ENCODE measurements at regions not wholly inside any gene's neighbourhood (a gene's known extent, or its start where the extent isn't known, plus 50 kb on each side); places are given as distances from the start of the nearest gene placed in this dataset.

- ChIA-PET CTCF (ENCODE audit: unreplicated experiment) (no interaction called here), POLR2A (no interaction called here)
- Histone ChIP-seq H3K4me2 (ENCODE audit: low read length) (no peak overlapping the region), H4K20me1 (ENCODE audit: insufficient read depth, low read length) (no peaks in the 10 kb centered on the region), H3K9me2 (ENCODE audit: insufficient read depth, low read length) (no peaks in the 10 kb centered on the region), H3K27ac (ENCODE audit: low read depth, low read length, poor library complexity, severe bottlenecking) (no peak overlapping the region), H3K36me3 (ENCODE audit: insufficient read depth, low read length) (no peaks in the 10 kb centered on the region), H3K79me2 (ENCODE audit: insufficient read depth, low read depth, low read length) (no peaks in the 10 kb centered on the region), H3K4me1 (ENCODE audit: insufficient read depth, low read length, poor library complexity, severe bottlenecking) (no peaks in the 10 kb centered on the region), H2AFZ (ENCODE audit: low read length) (no peak overlapping the region), H3K4me3 (ENCODE audit: low read depth, low read length, poor library complexity, severe bottlenecking) (no peak overlapping the region), H3K9me3 (ENCODE audit: low read length) (no peaks in the 10 kb centered on the region)
- no peak for DNase-seq (ENCODE audit: low spot score)
- intact Hi-C loops (cut with micrococcal nuclease; ENCODE audit: unreplicated experiment) = no loop called here
- BruUV-seq (replicated peaks) = no TSS peak
- TF ChIP-seq EZH2phosphoT487 (IDR thresholded peaks at IDR 0.05; ENCODE audit: borderline replicate concordance, low read depth, low read length) (no peak), CTCF (conservative IDR thresholded peaks at IDR 0.05; ENCODE audit: low read length) (no peak)
Measured at GRCh38 chr13:103903790-103904189, 837.6 kb upstream of the SLC10A2 start.

GRCh38 chr13:103898481-103898880, 832.3 kb upstream of the SLC10A2 start:
- intact Hi-C loops (cut with micrococcal nuclease; ENCODE audit: unreplicated experiment) = no loop called here
- H3K36me3 ChIP-seq (ENCODE audit: insufficient read depth, low read length) = no peaks in the 10 kb centered on the region
- H3K4me1 ChIP-seq (ENCODE audit: insufficient read depth, low read length, poor library complexity, severe bottlenecking) = no peaks in the 10 kb centered on the region
- no peak overlapping the region for H3K4me3 ChIP-seq (ENCODE audit: low read depth, low read length, poor library complexity, severe bottlenecking)
- H3K9me2 ChIP-seq (ENCODE audit: insufficient read depth, low read length) = no peaks in the 10 kb centered on the region
- ChIA-PET POLR2A (no interaction called here), CTCF (ENCODE audit: unreplicated experiment) (interaction anchor here (0.7 kb wide), 1 partner anchor 1231 kb away, joined by 3 read pairs; no protein-coding TSS in a partner anchor)
- no peaks in the 10 kb centered on the region for H3K79me2 ChIP-seq (ENCODE audit: insufficient read depth, low read depth, low read length)
- no peak overlapping the region for H3K4me2 ChIP-seq (ENCODE audit: low read length)
- no peaks in the 10 kb centered on the region for H3K9me3 ChIP-seq (ENCODE audit: low read length)
- DNase-seq (ENCODE audit: low spot score) = no peak
- no TSS peak for BruUV-seq (replicated peaks)
- no peak overlapping the region for H2AFZ ChIP-seq (ENCODE audit: low read length)
- TF ChIP-seq CTCF (conservative IDR thresholded peaks at IDR 0.05; ENCODE audit: low read length) (no peak), EZH2phosphoT487 (IDR thresholded peaks at IDR 0.05; ENCODE audit: borderline replicate concordance, low read depth, low read length) (no peak)
- H4K20me1 ChIP-seq (ENCODE audit: insufficient read depth, low read length) = no peaks in the 10 kb centered on the region
- H3K27ac ChIP-seq (ENCODE audit: low read depth, low read length, poor library complexity, severe bottlenecking) = no peak overlapping the region

- ChIA-PET CTCF (ENCODE audit: unreplicated experiment) (no interaction called here), POLR2A (no interaction called here)
- intact Hi-C loops (cut with micrococcal nuclease; ENCODE audit: unreplicated experiment) = no loop called here
- DNase-seq (ENCODE audit: low spot score) = no peak
- no peak for TF ChIP-seq CTCF (conservative IDR thresholded peaks at IDR 0.05; ENCODE audit: low read length)
- TF ChIP-seq EZH2phosphoT487 (IDR thresholded peaks at IDR 0.05; ENCODE audit: borderline replicate concordance, low read depth, low read length) = no peak
- no peaks in the 10 kb centered on the region for H4K20me1 ChIP-seq (ENCODE audit: insufficient read depth, low read length)
- H3K36me3 ChIP-seq (ENCODE audit: insufficient read depth, low read length) = no peaks in the 10 kb centered on the region
- H3K9me3 ChIP-seq (ENCODE audit: low read length) = no peaks in the 10 kb centered on the region
- BruUV-seq (replicated peaks) = no TSS peak
- H3K4me2 ChIP-seq (ENCODE audit: low read length) = no peak overlapping the region
- no peaks in the 10 kb centered on the region for H3K79me2 ChIP-seq (ENCODE audit: insufficient read depth, low read depth, low read length)
- H3K9me2 ChIP-seq (ENCODE audit: insufficient read depth, low read length) = no peaks in the 10 kb centered on the region
- no peak overlapping the region for H2AFZ ChIP-seq (ENCODE audit: low read length)
- no peak overlapping the region for H3K27ac ChIP-seq (ENCODE audit: low read depth, low read length, poor library complexity, severe bottlenecking)
- no peaks in the 10 kb centered on the region for H3K4me1 ChIP-seq (ENCODE audit: insufficient read depth, low read length, poor library complexity, severe bottlenecking)
- no peak overlapping the region for H3K4me3 ChIP-seq (ENCODE audit: low read depth, low read length, poor library complexity, severe bottlenecking)
Measured at GRCh38 chr13:103895835-103896531, 829.8 kb upstream of the SLC10A2 start.

Data from OCI-LY7 (cell line).